GM12878 (cell line): ENCODE measurements at regions not wholly inside any gene's neighbourhood (a gene's known extent, or its start where the extent isn't known, plus 50 kb on each side); places are given as distances from the start of the nearest gene placed in this dataset.

Source experiments
- CBFB ChIP-seq: IDR thresholded peaks from 2 replicates; pipeline ENCODE4 v1.6.1; 2016; ENCODE audit warnings: antibody characterized with exemption, low read depth
- CBX5 ChIP-seq: sonication (generic); IDR thresholded peaks from 2 replicates; pipeline ENCODE4 v1.6.1; 2016; ENCODE audit warnings: low read depth, moderate library complexity, mild to moderate bottlenecking, inconsistent platforms
- CEBPB ChIP-seq, 2 experiments: fragments of 150-350 bp in 1 of 2; IDR thresholded peaks; 2 replicates each; pipeline ENCODE4 v1.6.1; 2012 to 2014; ENCODE audit warnings: low read depth in 2 of 2, low read length in 2 of 2, borderline replicate concordance in 1 of 2, inconsistent platforms in 1 of 2
- CHD1 ChIP-seq: IDR thresholded peaks from 2 replicates; pipeline ENCODE4 v1.6.1; 2012; ENCODE audit warnings: low read depth, low read length, improper control_type of control experiment
- CHD4 ChIP-seq: fragments of 200-600 bp; sonication (generic); IDR thresholded peaks from 2 replicates; pipeline ENCODE4 v1.6.1; 2016; ENCODE audit warnings: mild to moderate bottlenecking
- E2F4 ChIP-seq: IDR thresholded peaks from 2 replicates; pipeline ENCODE4 v1.6.1; 2012; ENCODE audit warnings: low read depth, low read length, improper control_type of control experiment
- EZH2 ChIP-seq: IDR thresholded peaks from 2 replicates; pipeline ENCODE4 v1.6.1; 2012; ENCODE audit warnings: low read depth, mild to moderate bottlenecking, control low read depth, inconsistent platforms, low read length, borderline replicate concordance; ENCODE audit not compliant: control insufficient read depth
- GATAD2B ChIP-seq: fragments of 450-650 bp; conservative IDR thresholded peaks from 2 replicates; pipeline ENCODE4 v1.6.1; 2017; ENCODE audit warnings: low read depth, mild to moderate bottlenecking, moderate library complexity
- IKZF1 ChIP-seq: fragments of 450-650 bp; conservative IDR thresholded peaks from 2 replicates; pipeline ENCODE4 v1.6.1; 2017; ENCODE audit warnings: antibody characterized with exemption, mild to moderate bottlenecking
- IKZF2 ChIP-seq, 2 experiments: fragments of 450-650 bp; IDR thresholded peaks; 2 replicates each; pipeline ENCODE4 v1.6.1; 2017; ENCODE audit warnings: mild to moderate bottlenecking in 2 of 2, moderate library complexity in 2 of 2
- JUND ChIP-seq: IDR thresholded peaks from 2 replicates; pipeline ENCODE4 v1.6.1; 2012; ENCODE audit warnings: low read depth, mild to moderate bottlenecking, low read length, improper control_type of control experiment, moderate library complexity
- MTA3 ChIP-seq: IDR thresholded peaks from 2 replicates; pipeline ENCODE4 v1.6.1; 2012; ENCODE audit warnings: low read length, inconsistent platforms, borderline replicate concordance
- NBN ChIP-seq: fragments of 450-650 bp; IDR thresholded peaks from 2 replicates; pipeline ENCODE4 v1.6.1; 2016
- NR2C2 ChIP-seq: IDR thresholded peaks from 2 replicates; pipeline ENCODE4 v1.6.1; 2011; ENCODE audit warnings: borderline replicate concordance, low read depth; ENCODE audit not compliant: control insufficient read depth, insufficient read length
- NRF1 ChIP-seq: conservative IDR thresholded peaks from 2 replicates; pipeline ENCODE4 v1.6.1; 2011; ENCODE audit warnings: mild to moderate bottlenecking, low read depth, low read length, improper control_type of control experiment
- PML ChIP-seq: IDR thresholded peaks from 2 replicates; pipeline ENCODE4 v1.6.1; 2012; ENCODE audit warnings: low read length, inconsistent platforms
- POLR2AphosphoS5 ChIP-seq: IDR thresholded peaks from 2 replicates; pipeline ENCODE4 v1.6.1; 2011; ENCODE audit warnings: mild to moderate bottlenecking, low read length, inconsistent platforms
- POU2F2 ChIP-seq: IDR thresholded peaks from 3 replicates; pipeline ENCODE4 v1.6.1; 2011; ENCODE audit warnings: low read depth, mild to moderate bottlenecking, low read length, borderline replicate concordance
- RAD51 ChIP-seq: fragments of 450-650 bp; IDR thresholded peaks from 2 replicates; pipeline ENCODE4 v1.6.1; 2016; ENCODE audit warnings: moderate library complexity, mild to moderate bottlenecking, inconsistent platforms
- RELA ChIP-seq: fragments of 450-650 bp; IDR thresholded peaks from 2 replicates; pipeline ENCODE4 v1.8.0; 2014; ENCODE audit warnings: borderline replicate concordance; ENCODE audit not compliant: partially characterized antibody
- RUNX3 ChIP-seq: IDR thresholded peaks from 2 replicates; pipeline ENCODE4 v1.6.1; 2012; ENCODE audit warnings: low read length, inconsistent platforms
- SP1 ChIP-seq: IDR thresholded peaks from one replicate; pipeline ENCODE4 v1.6.1; 2011; ENCODE audit warnings: low read depth, low read length
- SPI1 ChIP-seq: IDR thresholded peaks from 2 replicates; pipeline ENCODE4 v1.6.1; 2011; ENCODE audit warnings: low read depth, mild to moderate bottlenecking, low read length, moderate library complexity, borderline replicate concordance; ENCODE audit not compliant: insufficient read depth
- STAT1 ChIP-seq: fragments of 450-650 bp; conservative IDR thresholded peaks from 2 replicates; pipeline ENCODE4 v1.6.1; 2014; ENCODE audit warnings: antibody characterized with exemption, mild to moderate bottlenecking
- STAT3 ChIP-seq: IDR thresholded peaks from 2 replicates; pipeline ENCODE4 v1.6.1; 2011; ENCODE audit warnings: low read depth, low read length, improper control_type of control experiment
- WRNIP1 ChIP-seq: IDR thresholded peaks from 2 replicates; pipeline ENCODE4 v1.6.1; 2011; ENCODE audit warnings: low read depth, low read length, improper control_type of control experiment, borderline replicate concordance
- TF ChIP-seq, protein P1 (sequence below): fragments of 450-650 bp; IDR thresholded peaks from 2 replicates; pipeline ENCODE4 v1.6.1; 2016; ENCODE audit warnings: mild to moderate bottlenecking
- TF ChIP-seq, protein P2 (sequence below): IDR thresholded peaks from 2 replicates; pipeline ENCODE4 v1.6.1; 2012; ENCODE audit warnings: low read depth, low read length, improper control_type of control experiment

DNA sequence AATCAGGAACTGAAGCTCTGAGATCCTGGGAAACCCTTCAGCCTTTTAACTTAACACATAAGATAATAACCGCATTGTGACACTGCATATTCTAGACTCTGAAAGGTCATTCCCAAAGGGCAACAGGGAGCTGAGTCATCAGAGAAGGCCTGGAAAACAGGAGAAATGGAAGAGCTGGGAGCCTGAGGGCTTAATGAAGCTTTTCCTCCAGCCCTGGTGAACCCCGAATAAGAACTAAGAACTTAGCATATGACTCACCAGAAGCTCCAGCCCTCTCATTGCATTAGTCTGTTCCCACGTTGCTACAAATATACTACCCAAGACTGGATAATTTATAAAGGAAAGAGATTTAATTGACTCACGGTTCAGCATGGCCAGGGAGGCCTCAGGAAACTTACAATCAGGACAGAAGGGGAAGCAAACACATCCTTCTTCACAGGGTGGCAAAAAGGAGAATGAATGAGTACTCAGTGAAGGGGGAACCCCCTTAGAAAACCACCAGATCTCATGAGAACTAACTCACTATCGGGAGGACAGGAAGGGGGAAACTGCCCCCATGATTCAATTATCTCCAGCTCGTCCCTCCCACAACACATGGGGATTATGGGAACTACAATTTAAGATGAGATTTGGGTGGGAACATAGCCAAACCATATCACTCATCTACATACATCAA is 648.5 kb downstream of the TFAP2A start (continued):
- TF ChIP-seq NBN (no peak), SP1 (no peak), RUNX3 (peak; percentile 69; the same call in 1 of the 2 replicates), IKZF2 (IDR thresholded peaks at IDR 0.05) (peak; percentile 30 to 48; a peak in 3 of 4 replicates), CHD4 (no peak), MTA3 (no peak), NR2C2 (no peak), RAD51 (no peak), POU2F2 (no peak), RELA (no peak), CHD1 (no peak), SPI1 (0 out of 2 replicates have a peak, but pooled peaks have one; percentile 5), CEBPB (IDR thresholded peaks at IDR 0.05; ENCODE audit: borderline replicate concordance in 1 of 2, low read depth in 2 of 2, low read length in 2 of 2) (no peak), GATAD2B (no peak; the same call in 1 of the 2 replicates), STAT1 (no peak), STAT3 (no peak), EZH2 (no peak), WRNIP1 (no peak), NRF1 (no peak), E2F4 (no peak), JUND (no peak), PML (no peak), CBFB (no peak), CBX5 (no peak), IKZF1 (peak; percentile 54), POLR2AphosphoS5 (0 out of 2 replicates have a peak, but pooled peaks have one; percentile 30)
- TF ChIP-seq, protein P1, sequence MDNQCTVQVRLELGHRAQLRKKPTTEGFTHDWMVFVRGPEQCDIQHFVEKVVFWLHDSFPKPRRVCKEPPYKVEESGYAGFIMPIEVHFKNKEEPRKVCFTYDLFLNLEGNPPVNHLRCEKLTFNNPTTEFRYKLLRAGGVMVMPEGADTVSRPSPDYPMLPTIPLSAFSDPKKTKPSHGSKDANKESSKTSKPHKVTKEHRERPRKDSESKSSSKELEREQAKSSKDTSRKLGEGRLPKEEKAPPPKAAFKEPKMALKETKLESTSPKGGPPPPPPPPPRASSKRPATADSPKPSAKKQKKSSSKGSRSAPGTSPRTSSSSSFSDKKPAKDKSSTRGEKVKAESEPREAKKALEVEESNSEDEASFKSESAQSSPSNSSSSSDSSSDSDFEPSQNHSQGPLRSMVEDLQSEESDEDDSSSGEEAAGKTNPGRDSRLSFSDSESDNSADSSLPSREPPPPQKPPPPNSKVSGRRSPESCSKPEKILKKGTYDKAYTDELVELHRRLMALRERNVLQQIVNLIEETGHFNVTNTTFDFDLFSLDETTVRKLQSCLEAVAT, result no peak
- TF ChIP-seq, protein P2, sequence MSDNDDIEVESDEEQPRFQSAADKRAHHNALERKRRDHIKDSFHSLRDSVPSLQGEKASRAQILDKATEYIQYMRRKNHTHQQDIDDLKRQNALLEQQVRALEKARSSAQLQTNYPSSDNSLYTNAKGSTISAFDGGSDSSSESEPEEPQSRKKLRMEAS, result no peak
